Lung (tissue), 11 donors: ENCODE measurements at regions not wholly inside any gene's neighbourhood (a gene's known extent, or its start where the extent isn't known, plus 50 kb on each side); places are given as distances from the start of the nearest gene placed in this dataset.
A peak's percentile ranks its signal among the peaks of the same experiment; 100 is the strongest.

Source experiments
- ATAC-seq: fragments of 200-7000 bp; cut with Tn5 transposase; one replicate; pipeline ENCODE4 v1.9.1; 2020; ENCODE audit warnings: moderate number of reproducible peaks; ENCODE audit not compliant: insufficient read depth, low FRiP score
- DNase-seq, 3 donors: peaks; one replicate each; pipeline ENCODE4 v3.0.0-alpha.2; 2013 to 2017
- H3K27ac ChIP-seq, 2 donors: one replicate each; pipeline ENCODE4 v1.5.1; 2013; ENCODE audit warnings: mild to moderate bottlenecking in 2 of 2, moderate library complexity in 2 of 2, control low read depth in 1 of 2, inconsistent platforms in 1 of 2, low read depth in 1 of 2, low read length in 1 of 2
- H3K27me3 ChIP-seq, 3 donors: one replicate each; pipeline ENCODE4 v1.5.1; 2013; ENCODE audit warnings: low read length in 2 of 3; ENCODE audit not compliant: control insufficient read depth in 3 of 3, insufficient read depth in 3 of 3
- H3K36me3 ChIP-seq, 4 donors: one replicate each; pipeline ENCODE4 v1.5.1; 2013; ENCODE audit warnings: low read length in 4 of 4, mild to moderate bottlenecking in 1 of 4, moderate library complexity in 1 of 4; ENCODE audit not compliant: control insufficient read depth in 4 of 4, insufficient read depth in 4 of 4
- H3K4me1 ChIP-seq, 5 donors: one replicate each; pipeline ENCODE4 v1.5.1; 2013; ENCODE audit warnings: low read length in 5 of 5, mild to moderate bottlenecking in 2 of 5, moderate library complexity in 1 of 5; ENCODE audit not compliant: control insufficient read depth in 5 of 5, insufficient read depth in 5 of 5
- H3K4me3 ChIP-seq: one replicate; pipeline ENCODE4 v1.5.1; 2013; ENCODE audit warnings: mild to moderate bottlenecking, control low read depth, moderate library complexity
- H3K9ac ChIP-seq, 2 donors: one replicate each; pipeline ENCODE4 v1.5.1; 2013; ENCODE audit warnings: low read length in 2 of 2, control low read depth in 1 of 2; ENCODE audit not compliant: insufficient read depth in 1 of 2
- H3K9me3 ChIP-seq, 4 donors: one replicate each; pipeline ENCODE4 v1.5.1; 2013; ENCODE audit warnings: low read length in 3 of 4, mild to moderate bottlenecking in 1 of 4, moderate library complexity in 1 of 4; ENCODE audit not compliant: control insufficient read depth in 4 of 4, insufficient read depth in 3 of 4
- CTCF ChIP-seq: IDR thresholded peaks from 2 replicates; pipeline ENCODE4 v1.5.1; 2012; ENCODE audit warnings: mild to moderate bottlenecking; ENCODE audit errors: control extremely low read depth, extremely low read depth
- WGBS, 2 donors: extraction: QIAGEN DNeasy Blood & Tissue Kit; methylation state at CpG; one replicate each; pipeline ENCODE4 v1.1.7; 2013; 5-methylcytosine and 5-hydroxymethylcytosine counted together
- donor health status: control.
- donor health status: control.
- donor health status: Bipolar disorder and iron deficiency.
- donor health status: healthy.
- donor health status: DM: yes; HTN: yes; CAD: no.

- WGBS, 2 donors = 42 to 69% methylated on average over 2 of the region's 2 CpGs
- Histone ChIP-seq H3K27me3 (no peaks in the 10 kb centered on the region), H3K9ac (no peak overlapping the region), H3K36me3 (no peaks in the 10 kb centered on the region), H3K4me3 (no peak overlapping the region), H3K9me3 (no peaks in the 10 kb centered on the region), H3K27ac (peak overlapping the region in 1 of 2 donors; percentile 60), H3K4me1 (peaks cover 0 to 28% (median 7%) of the 10 kb centered on the region in 5 donors)
- DNase-seq = peak in 2 of 3 donors; percentile 27 to 51
- ATAC-seq = no peak
- no peak for TF ChIP-seq CTCF
Observed at GRCh38 chr1:168845140-168845539, 116.1 kb upstream of the DPT start.

- Histone ChIP-seq H3K4me3 (no peak overlapping the region), H3K9ac (no peak overlapping the region), H3K4me1 (peaks cover 0 to 26% (median 7%) of the 10 kb centered on the region in 5 donors), H3K36me3 (no peaks in the 10 kb centered on the region), H3K27ac (no peak overlapping the region), H3K9me3 (no peaks in the 10 kb centered on the region), H3K27me3 (no peaks in the 10 kb centered on the region)
- 78% methylated on average over 3 of the region's 3 CpGs for WGBS, 2 donors
- TF ChIP-seq CTCF = no peak
- no peak for ATAC-seq
- DNase-seq = peak in 1 of 3 donors; percentile 23
Observed at GRCh38 chr1:168848051-168848450, 119.0 kb upstream of the DPT start.

GRCh38 chr1:168861421-168862004 is 132.5 kb upstream of the DPT start:
- Histone ChIP-seq H3K36me3 (no peaks in the 10 kb centered on the region), H3K9ac (no peak overlapping the region), H3K27ac (no peak overlapping the region), H3K9me3 (peaks cover 0 to 3% (median 0%) of the 10 kb centered on the region in 4 donors), H3K4me3 (no peak overlapping the region), H3K4me1 (peaks cover 0 to 19% (median 9%) of the 10 kb centered on the region in 5 donors), H3K27me3 (no peaks in the 10 kb centered on the region)
- DNase-seq = no peak
- ATAC-seq = no peak
- TF ChIP-seq CTCF = no peak

GRCh38 chr1:168863772-168864171 is 134.8 kb upstream of the DPT start:
- peaks cover 0 to 3% (median 0%) of the 10 kb centered on the region in 4 donors for H3K9me3 ChIP-seq

More at GRCh38 chr1:168863772-168864171, 134.8 kb upstream of the DPT start:
- H3K27me3 ChIP-seq = no peaks in the 10 kb centered on the region
- H3K4me1 ChIP-seq = peaks cover 0 to 19% (median 11%) of the 10 kb centered on the region in 5 donors
- no peak overlapping the region for H3K9ac ChIP-seq
- H3K27ac ChIP-seq = no peak overlapping the region
- 35 to 65% methylated on average over 5 of the region's 5 CpGs for WGBS, 2 donors
- H3K4me3 ChIP-seq = no peak overlapping the region
- H3K36me3 ChIP-seq = no peaks in the 10 kb centered on the region
- no peak for ATAC-seq
- TF ChIP-seq CTCF = no peak
- peak in 2 of 3 donors; percentile 83 to 87 for DNase-seq
